Keratinocyte (primary cell): ENCODE measurements at regions not wholly inside any gene's neighbourhood (a gene's known extent, or its start where the extent isn't known, plus 50 kb on each side); places are given as distances from the start of the nearest gene placed in this dataset.
"Not testable (repeated sequence)": the region's sequence is repeated elsewhere in the genome, so short reads cannot be mapped to it uniquely, and the experiment has no call there.

Source experiments
- DNase-seq: peaks from one replicate; pipeline ENCODE4 v3.0.0-alpha.2; 2011; ENCODE audit warnings: low read depth, missing footprints, low spot score
- FAIRE-seq: peaks from 2 replicates; lab custom pipeline; 2011; peaks lifted over from hg19 to GRCh38; lab: Jason Lieb, UNC
- H2AFZ ChIP-seq: 2 replicates; pipeline ENCODE4 v1.6.0; 2012; ENCODE audit warnings: low read length, control low read depth, inconsistent platforms; ENCODE audit not compliant: control insufficient read depth
- H3K27ac ChIP-seq: 2 replicates; pipeline ENCODE4 v1.5.1; 2011; ENCODE audit warnings: low read length; ENCODE audit not compliant: control insufficient read depth, insufficient read depth
- H3K27me3 ChIP-seq: 3 replicates; pipeline ENCODE4 v1.6.0; 2011; ENCODE audit warnings: low read length; ENCODE audit not compliant: control insufficient read depth, insufficient read depth; ENCODE audit errors: extremely low read depth
- H3K36me3 ChIP-seq, 2 experiments: 2 replicates in 1 of 2; 3 replicates in 1 of 2; pipeline ENCODE4 v1.5.1; 2011; ENCODE audit warnings: low read length in 2 of 2, mild to moderate bottlenecking in 1 of 2; ENCODE audit not compliant: control insufficient read depth in 2 of 2, insufficient read depth in 2 of 2; ENCODE audit errors: extremely low read depth in 1 of 2
- H3K4me1 ChIP-seq: 3 replicates; pipeline ENCODE4 v1.5.1; 2011; ENCODE audit warnings: low read length; ENCODE audit not compliant: control insufficient read depth, insufficient read depth; ENCODE audit errors: extremely low read depth
- H3K4me2 ChIP-seq: 3 replicates; pipeline ENCODE4 v1.6.0; 2011; ENCODE audit warnings: low read depth, low read length; ENCODE audit not compliant: control insufficient read depth, insufficient read depth; ENCODE audit errors: extremely low read depth
- H3K4me3 ChIP-seq, 3 experiments: fragments of 200-600 bp in 1 of 3; sonication (generic) in 1 of 3; 2 replicates in 2 of 3; 3 replicates in 1 of 3; pipeline ENCODE4 v1.5.1; 2011 to 2016; ENCODE audit warnings: low read length in 3 of 3, mild to moderate bottlenecking in 3 of 3, control low read depth in 2 of 3, inconsistent platforms in 1 of 3, low read depth in 1 of 3, mixed read lengths in 1 of 3, mixed run types in 1 of 3, moderate library complexity in 1 of 3; ENCODE audit not compliant: control insufficient read depth in 2 of 3, insufficient read depth in 2 of 3; ENCODE audit errors: extremely low read depth in 1 of 3
- H3K79me2 ChIP-seq: 2 replicates; pipeline ENCODE4 v1.6.0; 2012; ENCODE audit warnings: low read length; ENCODE audit not compliant: control insufficient read depth, insufficient read depth
- H3K9ac ChIP-seq: 3 replicates; pipeline ENCODE4 v1.6.0; 2011; ENCODE audit warnings: low read length; ENCODE audit not compliant: control insufficient read depth, insufficient read depth; ENCODE audit errors: extremely low read depth
- H3K9me1 ChIP-seq: 3 replicates; pipeline ENCODE4 v1.6.0; 2011; ENCODE audit warnings: low read length; ENCODE audit not compliant: control insufficient read depth, insufficient read depth; ENCODE audit errors: extremely low read depth
- H3K9me3 ChIP-seq: 2 replicates; pipeline ENCODE4 v1.5.1; 2012; ENCODE audit warnings: low read depth, low read length; ENCODE audit not compliant: control insufficient read depth
- H4K20me1 ChIP-seq: 3 replicates; pipeline ENCODE4 v1.6.0; 2011; ENCODE audit warnings: low read length; ENCODE audit not compliant: control insufficient read depth, insufficient read depth; ENCODE audit errors: extremely low read depth
- CTCF ChIP-seq, 3 experiments: IDR thresholded peaks in 1 of 3; conservative IDR thresholded peaks in 1 of 3; optimal IDR thresholded peaks in 1 of 3; 2 replicates in 2 of 3; 3 replicates in 1 of 3; pipeline versions ENCODE3 to v1.5.1; 2011; ENCODE audit warnings: low read length in 3 of 3, mild to moderate bottlenecking in 3 of 3, moderate library complexity in 2 of 3, control low read depth in 1 of 3, inconsistent platforms in 1 of 3; ENCODE audit not compliant: insufficient read depth in 2 of 3; ENCODE audit errors: extremely low read depth in 1 of 3
- EZH2 ChIP-seq: IDR thresholded peaks from one replicate; pipeline ENCODE4 v1.6.1; 2012; ENCODE audit warnings: inconsistent platforms, mild to moderate bottlenecking, low read length, moderate library complexity
- dilution Hi-C: fragments of 300-500 bp; cut with MboI; formaldehyde crosslinking; loops from one replicate; pipeline ENCODE4 v1.7.0; 2020; ENCODE audit warnings: low sequenced_read_pairs; ENCODE audit not compliant: extremely low pct_ligation_motif_present

GRCh38 chr7:67346126-67346525, 349.5 kb downstream of the TYW1 start:
- dilution Hi-C loops, result no loop called here
- Histone ChIP-seq H4K20me1 (no peaks in the 10 kb centered on the region), H3K27me3 (no peaks in the 10 kb centered on the region), H3K4me1 (no peaks in the 10 kb centered on the region), H3K27ac (no peak overlapping the region), H3K9me1 (no peaks in the 10 kb centered on the region), H3K9me3 (peaks cover 7% of the 10 kb centered on the region), H3K36me3 (peaks cover 0 to 2% of the 10 kb centered on the region in 2 experiments), H2AFZ (no peak overlapping the region), H3K4me3 (no peak overlapping the region), H3K9ac (no peak overlapping the region), H3K79me2 (no peaks in the 10 kb centered on the region), H3K4me2 (no peak overlapping the region)
- DNase-seq (no peak), FAIRE-seq (no peak)
- TF ChIP-seq EZH2 (no peak), CTCF (optimal IDR thresholded peaks at IDR 0.05 in 1 of 3, IDR thresholded peaks at IDR 0.05 in 1 of 3, conservative IDR thresholded peaks at IDR 0.05 in 1 of 3; ENCODE audit: extremely low read depth in 1 of 3, insufficient read depth in 2 of 3, low read length in 3 of 3) (no peak)

GRCh38 chr7:67346876-67347275, 350.2 kb downstream of the TYW1 start:
- Histone ChIP-seq H3K36me3 (no peaks in the 10 kb centered on the region), H3K4me3 (no peak overlapping the region), H3K9me1 (no peaks in the 10 kb centered on the region), H3K79me2 (no peaks in the 10 kb centered on the region), H3K9me3 (peaks cover 7% of the 10 kb centered on the region), H3K4me2 (no peak overlapping the region), H3K9ac (no peak overlapping the region), H4K20me1 (no peaks in the 10 kb centered on the region), H3K27ac (no peak overlapping the region), H3K4me1 (no peaks in the 10 kb centered on the region), H3K27me3 (no peaks in the 10 kb centered on the region), H2AFZ (no peak overlapping the region)
- no peak for TF ChIP-seq EZH2
- DNase-seq, result no peak
- dilution Hi-C loops, result no loop called here
- FAIRE-seq, result no peak

GRCh38 chr7:67348171-67348570, 351.5 kb downstream of the TYW1 start:
- FAIRE-seq, result no peak
- Histone ChIP-seq H3K27ac (no peak overlapping the region), H3K9ac (no peak overlapping the region), H2AFZ (no peak overlapping the region), H3K79me2 (no peaks in the 10 kb centered on the region), H3K9me1 (no peaks in the 10 kb centered on the region), H3K4me2 (no peak overlapping the region), H4K20me1 (no peaks in the 10 kb centered on the region), H3K36me3 (no peaks in the 10 kb centered on the region), H3K27me3 (no peaks in the 10 kb centered on the region), H3K4me1 (no peaks in the 10 kb centered on the region), H3K9me3 (peaks cover 7% of the 10 kb centered on the region), H3K4me3 (no peak overlapping the region)
- DNase-seq, result no peak
- dilution Hi-C loops, result no loop called here
- no peak for TF ChIP-seq CTCF (optimal IDR thresholded peaks at IDR 0.05 in 1 of 3, IDR thresholded peaks at IDR 0.05 in 1 of 3, conservative IDR thresholded peaks at IDR 0.05 in 1 of 3; ENCODE audit: extremely low read depth in 1 of 3, insufficient read depth in 2 of 3, low read length in 3 of 3)
- TF ChIP-seq EZH2, result no peak

- H3K4me1 ChIP-seq, H3K9me1 ChIP-seq, H3K9ac ChIP-seq, H3K27me3 ChIP-seq, H3K4me2 ChIP-seq, H3K36me3 ChIP-seq, dilution Hi-C loops, H4K20me1 ChIP-seq, H3K9me3 ChIP-seq, FAIRE-seq, H3K27ac ChIP-seq, DNase-seq, H3K79me2 ChIP-seq, H3K4me3 ChIP-seq, H2AFZ ChIP-seq: not testable (repeated sequence)
Observed at GRCh38 chr7:67357653-67358052, 361.0 kb downstream of the TYW1 start.
